ENCODE measurements at regions not wholly inside any gene's neighbourhood (a gene's known extent, or its start where the extent isn't known, plus 50 kb on each side); places are given as distances from the start of the nearest gene placed in this dataset.

- TF ChIP-seq CTCF (IDR thresholded peaks at IDR 0.05; ENCODE audit: unreplicated experiment): no peak
- no peaks in the 10 kb centered on the region for H3K9me3 Mint-ChIP-seq (ENCODE audit: low read depth)
- H3K4me1 Mint-ChIP-seq (ENCODE audit: low read depth): peaks cover 2% of the 10 kb centered on the region
- DNase-seq (ENCODE audit: low spot score, unreplicated experiment): no peak
- H3K36me3 Mint-ChIP-seq (ENCODE audit: insufficient read depth): no peaks in the 10 kb centered on the region
- H3K4me3 Mint-ChIP-seq (ENCODE audit: low read depth): no peak overlapping the region
- no peak overlapping the region for H3K27ac Mint-ChIP-seq
- peaks cover 7% of the 10 kb centered on the region for H3K27me3 Mint-ChIP-seq
Measured at GRCh38 chr11:79678780-79679452, 238.1 kb upstream of the TENM4 start.

GRCh38 chr11:79676396-79676795 is 235.6 kb upstream of the TENM4 start:
- Mint-ChIP-seq H3K27ac (no peak overlapping the region), H3K4me3 (ENCODE audit: low read depth) (no peak overlapping the region), H3K9me3 (ENCODE audit: low read depth) (no peaks in the 10 kb centered on the region), H3K36me3 (ENCODE audit: insufficient read depth) (no peaks in the 10 kb centered on the region), H3K27me3 (peaks cover 7% of the 10 kb centered on the region), H3K4me1 (ENCODE audit: low read depth) (peaks cover 3% of the 10 kb centered on the region)
- DNase-seq (ENCODE audit: low spot score, unreplicated experiment): no peak
- TF ChIP-seq CTCF (IDR thresholded peaks at IDR 0.05; ENCODE audit: unreplicated experiment): no peak

- H3K27ac Mint-ChIP-seq: no peak overlapping the region
- H3K36me3 Mint-ChIP-seq (ENCODE audit: insufficient read depth): no peaks in the 10 kb centered on the region
- TF ChIP-seq CTCF (IDR thresholded peaks at IDR 0.05; ENCODE audit: unreplicated experiment): no peak
- H3K4me1 Mint-ChIP-seq (ENCODE audit: low read depth): peaks cover 11% of the 10 kb centered on the region
- H3K9me3 Mint-ChIP-seq (ENCODE audit: low read depth): no peaks in the 10 kb centered on the region
- H3K4me3 Mint-ChIP-seq (ENCODE audit: low read depth): no peak overlapping the region
- DNase-seq (ENCODE audit: low spot score, unreplicated experiment): no peak
- H3K27me3 Mint-ChIP-seq: peaks cover 3% of the 10 kb centered on the region
Measured at GRCh38 chr11:79675081-79675480, 234.3 kb upstream of the TENM4 start.

- H3K27me3 Mint-ChIP-seq: no peaks in the 10 kb centered on the region
- no peak overlapping the region for H3K27ac Mint-ChIP-seq
- H3K36me3 Mint-ChIP-seq (ENCODE audit: insufficient read depth): no peaks in the 10 kb centered on the region
- H3K4me1 Mint-ChIP-seq (ENCODE audit: low read depth): peaks cover 16% of the 10 kb centered on the region
- no peaks in the 10 kb centered on the region for H3K9me3 Mint-ChIP-seq (ENCODE audit: low read depth)
- no peak for TF ChIP-seq CTCF (IDR thresholded peaks at IDR 0.05; ENCODE audit: unreplicated experiment)
- no peak for DNase-seq (ENCODE audit: low spot score, unreplicated experiment)
- no peak overlapping the region for H3K4me3 Mint-ChIP-seq (ENCODE audit: low read depth)
Measured at GRCh38 chr11:79672786-79673185, 232.0 kb upstream of the TENM4 start.

GRCh38 chr11:79671401-79671800 is 230.6 kb upstream of the TENM4 start:
- no peak overlapping the region for H3K4me3 Mint-ChIP-seq (ENCODE audit: low read depth)
- H3K27me3 Mint-ChIP-seq: peaks cover 2% of the 10 kb centered on the region
- H3K9me3 Mint-ChIP-seq (ENCODE audit: low read depth): no peaks in the 10 kb centered on the region
- no peaks in the 10 kb centered on the region for H3K36me3 Mint-ChIP-seq (ENCODE audit: insufficient read depth)
- no peak overlapping the region for H3K27ac Mint-ChIP-seq
- H3K4me1 Mint-ChIP-seq (ENCODE audit: low read depth): peaks cover 18% of the 10 kb centered on the region
- no peak for TF ChIP-seq CTCF (IDR thresholded peaks at IDR 0.05; ENCODE audit: unreplicated experiment)
- no peak for DNase-seq (ENCODE audit: low spot score, unreplicated experiment)

Measured in progenitor cell of endocrine pancreas (in vitro differentiated cells).